Activated CD4-positive, alpha-beta memory T cell treated with anti-CD3 and anti-CD28 coated beads for 36 hours (primary cell): ENCODE measurements at regions not wholly inside any gene's neighbourhood (a gene's known extent, or its start where the extent isn't known, plus 50 kb on each side); places are given as distances from the start of the nearest gene placed in this dataset.
"Not testable (repeated sequence)": the region's sequence is repeated elsewhere in the genome, so short reads cannot be mapped to it uniquely, and the experiment has no call there.

Experiments used
- CTCF ChIA-PET: fragments of 350-600 bp; sonication (Branson Sonifier 250); formaldehyde crosslinking; loops from one replicate; lab custom pipeline; 2021; ENCODE audit warnings: antibody characterized with exemption, inconsistent platforms; lab: Charles Lee
- POLR2A ChIA-PET: fragments of 350-600 bp; sonication (Branson Sonifier 250); formaldehyde crosslinking; loops from one replicate; lab custom pipeline; 2021; ENCODE audit warnings: antibody characterized with exemption; lab: Charles Lee
- DNase-seq: peaks from one replicate; pipeline ENCODE4 v3.0.0-alpha.2; 2020
- H3K27ac Mint-ChIP-seq: one replicate; pipeline ENCODE4 v1.8.0; 2021; ENCODE audit warnings: mixed read lengths
- H3K27me3 Mint-ChIP-seq: one replicate; pipeline ENCODE4 v1.8.0; 2021; ENCODE audit warnings: mixed read lengths
- H3K36me3 Mint-ChIP-seq: one replicate; pipeline ENCODE4 v1.8.0; 2021; ENCODE audit warnings: mixed read lengths
- H3K4me1 Mint-ChIP-seq: one replicate; pipeline ENCODE4 v1.8.0; 2021; ENCODE audit warnings: low read depth, mixed read lengths
- H3K4me3 Mint-ChIP-seq: one replicate; pipeline ENCODE4 v1.8.0; 2021; ENCODE audit warnings: mild to moderate bottlenecking, mixed read lengths
- H3K9me3 Mint-ChIP-seq: one replicate; pipeline ENCODE4 v1.8.0; 2021; ENCODE audit warnings: mixed read lengths
- intact Hi-C: fragments of 100-400 bp; cut with micrococcal nuclease; formaldehyde crosslinking; loops from one replicate; pipeline ENCODE4 v1.15.1; 2023

- Mint-ChIP-seq H3K4me3 (no peak overlapping the region), H3K36me3 (no peaks in the 10 kb centered on the region), H3K4me1 (no peaks in the 10 kb centered on the region), H3K27me3 (no peaks in the 10 kb centered on the region), H3K9me3 (no peaks in the 10 kb centered on the region), H3K27ac (no peak overlapping the region)
- POLR2A ChIA-PET: no interaction called here
- intact Hi-C loops: no loop called here
- CTCF ChIA-PET: no interaction called here
- no peak for DNase-seq
These were observed 354.7 kb downstream of the OTUD1 start for GRCh38 chr10:23793577-23793976.

- H3K27me3 Mint-ChIP-seq, H3K4me1 Mint-ChIP-seq, intact Hi-C loops, H3K36me3 Mint-ChIP-seq, H3K9me3 Mint-ChIP-seq, DNase-seq, CTCF ChIA-PET, POLR2A ChIA-PET, H3K27ac Mint-ChIP-seq, H3K4me3 Mint-ChIP-seq: not testable (repeated sequence)
These were observed 358.6 kb downstream of the OTUD1 start for GRCh38 chr10:23797452-23797851.

GRCh38 chr10:23804125-23804524 lies 365.2 kb downstream of the OTUD1 start:
- intact Hi-C loops: no loop called here
- Mint-ChIP-seq H3K27me3 (no peaks in the 10 kb centered on the region), H3K4me1 (no peaks in the 10 kb centered on the region), H3K4me3 (no peak overlapping the region), H3K27ac (no peak overlapping the region), H3K9me3 (peaks cover 3% of the 10 kb centered on the region), H3K36me3 (no peaks in the 10 kb centered on the region)
- CTCF ChIA-PET: no interaction called here
- POLR2A ChIA-PET: no interaction called here
- DNase-seq: no peak

- POLR2A ChIA-PET: no interaction called here
- Mint-ChIP-seq H3K9me3 (no peaks in the 10 kb centered on the region), H3K27ac (no peak overlapping the region), H3K27me3 (no peaks in the 10 kb centered on the region), H3K4me1 (no peaks in the 10 kb centered on the region), H3K4me3 (no peak overlapping the region), H3K36me3 (no peaks in the 10 kb centered on the region)
- DNase-seq: no peak
- intact Hi-C loops: no loop called here
- CTCF ChIA-PET: no interaction called here
These were observed 374.8 kb downstream of the OTUD1 start for GRCh38 chr10:23813687-23814086.

- no peak overlapping the region for H3K27ac Mint-ChIP-seq
- no peaks in the 10 kb centered on the region for H3K36me3 Mint-ChIP-seq
- CTCF ChIA-PET: no interaction called here
These were observed 379.6 kb downstream of the OTUD1 start for GRCh38 chr10:23818484-23818883.

GRCh38 chr10:23820792-23821191 lies 381.9 kb downstream of the OTUD1 start:
- H3K4me3 Mint-ChIP-seq: no peak overlapping the region
- H3K4me1 Mint-ChIP-seq: no peaks in the 10 kb centered on the region
- H3K36me3 Mint-ChIP-seq: no peaks in the 10 kb centered on the region
- no peak for DNase-seq
- CTCF ChIA-PET: no interaction called here
- POLR2A ChIA-PET: no interaction called here
- H3K9me3 Mint-ChIP-seq: no peaks in the 10 kb centered on the region
- H3K27ac Mint-ChIP-seq: no peak overlapping the region
- intact Hi-C loops: no loop called here
- no peaks in the 10 kb centered on the region for H3K27me3 Mint-ChIP-seq

More at GRCh38 chr10:23818484-23818883, 379.6 kb downstream of the OTUD1 start:
- Mint-ChIP-seq H3K4me3 (no peak overlapping the region), H3K27me3 (no peaks in the 10 kb centered on the region), H3K4me1 (no peaks in the 10 kb centered on the region), H3K9me3 (no peaks in the 10 kb centered on the region)
- intact Hi-C loops: no loop called here
- no peak for DNase-seq
- POLR2A ChIA-PET: no interaction called here

GRCh38 chr10:23824822-23825221 lies 384.1 kb upstream of the KIAA1217 start:
- CTCF ChIA-PET: no interaction called here
- no peak overlapping the region for H3K4me3 Mint-ChIP-seq

GRCh38 chr10:23826421-23826820 lies 382.5 kb upstream of the KIAA1217 start:
- H3K4me3 Mint-ChIP-seq: no peak overlapping the region
- no peak overlapping the region for H3K27ac Mint-ChIP-seq
- DNase-seq: no peak
- intact Hi-C loops: no loop called here
- H3K27me3 Mint-ChIP-seq: no peaks in the 10 kb centered on the region
- H3K9me3 Mint-ChIP-seq: no peaks in the 10 kb centered on the region
- ChIA-PET POLR2A (no interaction called here), CTCF (no interaction called here)
- H3K4me1 Mint-ChIP-seq: no peaks in the 10 kb centered on the region
- H3K36me3 Mint-ChIP-seq: no peaks in the 10 kb centered on the region

More at GRCh38 chr10:23824822-23825221, 384.1 kb upstream of the KIAA1217 start:
- POLR2A ChIA-PET: no interaction called here
- Mint-ChIP-seq H3K36me3 (no peaks in the 10 kb centered on the region), H3K9me3 (no peaks in the 10 kb centered on the region), H3K27me3 (no peaks in the 10 kb centered on the region), H3K4me1 (no peaks in the 10 kb centered on the region), H3K27ac (no peak overlapping the region)
- intact Hi-C loops: no loop called here
- no peak for DNase-seq

- H3K27ac Mint-ChIP-seq: no peak overlapping the region
- POLR2A ChIA-PET: no interaction called here
- CTCF ChIA-PET: no interaction called here
- H3K36me3 Mint-ChIP-seq: no peaks in the 10 kb centered on the region
- H3K4me3 Mint-ChIP-seq: no peak overlapping the region
- H3K9me3 Mint-ChIP-seq: no peaks in the 10 kb centered on the region
- no peaks in the 10 kb centered on the region for H3K4me1 Mint-ChIP-seq
- no peaks in the 10 kb centered on the region for H3K27me3 Mint-ChIP-seq
- intact Hi-C loops: no loop called here
- DNase-seq: no peak
These were observed 379.4 kb upstream of the KIAA1217 start for GRCh38 chr10:23829556-23829955.

- no peaks in the 10 kb centered on the region for H3K27me3 Mint-ChIP-seq
- H3K36me3 Mint-ChIP-seq: no peaks in the 10 kb centered on the region
- H3K27ac Mint-ChIP-seq: no peak overlapping the region
- no peaks in the 10 kb centered on the region for H3K4me1 Mint-ChIP-seq
- no peaks in the 10 kb centered on the region for H3K9me3 Mint-ChIP-seq
- intact Hi-C loops: no loop called here
- ChIA-PET CTCF (no interaction called here), POLR2A (no interaction called here)
- no peak for DNase-seq
- no peak overlapping the region for H3K4me3 Mint-ChIP-seq
These were observed 374.8 kb upstream of the KIAA1217 start for GRCh38 chr10:23834091-23834490.

GRCh38 chr10:23850631-23851030 lies 358.3 kb upstream of the KIAA1217 start:
- no peak for DNase-seq
- Mint-ChIP-seq H3K36me3 (no peaks in the 10 kb centered on the region), H3K9me3 (peaks cover 16% of the 10 kb centered on the region), H3K4me3 (no peak overlapping the region), H3K27ac (no peak overlapping the region), H3K4me1 (no peaks in the 10 kb centered on the region), H3K27me3 (no peaks in the 10 kb centered on the region)
- ChIA-PET POLR2A (no interaction called here), CTCF (no interaction called here)
- intact Hi-C loops: no loop called here

- intact Hi-C loops: no loop called here
- no peak overlapping the region for H3K4me3 Mint-ChIP-seq
- H3K27me3 Mint-ChIP-seq: no peaks in the 10 kb centered on the region
- no peaks in the 10 kb centered on the region for H3K4me1 Mint-ChIP-seq
- CTCF ChIA-PET: no interaction called here
- POLR2A ChIA-PET: no interaction called here
- no peak overlapping the region for H3K27ac Mint-ChIP-seq
- DNase-seq: no peak
- no peaks in the 10 kb centered on the region for H3K9me3 Mint-ChIP-seq
- no peaks in the 10 kb centered on the region for H3K36me3 Mint-ChIP-seq
These were observed 349.3 kb upstream of the KIAA1217 start for GRCh38 chr10:23859598-23859997.

GRCh38 chr10:23864631-23865147 lies 344.2 kb upstream of the KIAA1217 start:
- H3K4me1 Mint-ChIP-seq: no peaks in the 10 kb centered on the region
- no peak overlapping the region for H3K27ac Mint-ChIP-seq
- no peaks in the 10 kb centered on the region for H3K36me3 Mint-ChIP-seq
- H3K9me3 Mint-ChIP-seq: no peaks in the 10 kb centered on the region
- DNase-seq: no peak
- H3K4me3 Mint-ChIP-seq: no peak overlapping the region
- no peaks in the 10 kb centered on the region for H3K27me3 Mint-ChIP-seq
- intact Hi-C loops: no loop called here
- ChIA-PET CTCF (no interaction called here), POLR2A (no interaction called here)
